K562 (cell line): ENCODE measurements at regions not wholly inside any gene's neighbourhood (a gene's known extent, or its start where the extent isn't known, plus 50 kb on each side); places are given as distances from the start of the nearest gene placed in this dataset.

Source experiments
- IFI16 ChIP-seq: fragments of 250-450 bp; sonication (Bioruptor Pico); IDR thresholded peaks from 2 replicates; pipeline ENCODE4 v2.1.2; 2022; ENCODE audit warnings: mild to moderate bottlenecking, inconsistent platforms
- MCM5 ChIP-seq: fragments of 450-650 bp; IDR thresholded peaks from 2 replicates; pipeline ENCODE4 v1.6.1; 2016; ENCODE audit warnings: low read depth
- MYNN ChIP-seq, 2 experiments: sonication (generic); formaldehyde crosslinking in 1 of 2; IDR thresholded peaks; 2 replicates each; pipeline versions ENCODE4 v1.5.0 to v1.6.1; 2016 to 2020; ENCODE audit warnings: antibody characterized with exemption in 1 of 2, missing genetic modification reagents in 1 of 2
- TCF7 ChIP-seq: sonication (generic); IDR thresholded peaks from 2 replicates; pipeline ENCODE4 v1.6.1; 2016; ENCODE audit warnings: antibody characterized with exemption, borderline replicate concordance
- ZBED1 ChIP-seq: IDR thresholded peaks from 2 replicates; pipeline ENCODE4 v1.6.1; 2014
- TF ChIP-seq, protein P1 (sequence below): sonication (generic); formaldehyde crosslinking; IDR thresholded peaks from 2 replicates; pipeline ENCODE4 v1.8.0; 2023; ENCODE audit warnings: missing genetic modification reagents, mild to moderate bottlenecking, borderline replicate concordance

DNA sequence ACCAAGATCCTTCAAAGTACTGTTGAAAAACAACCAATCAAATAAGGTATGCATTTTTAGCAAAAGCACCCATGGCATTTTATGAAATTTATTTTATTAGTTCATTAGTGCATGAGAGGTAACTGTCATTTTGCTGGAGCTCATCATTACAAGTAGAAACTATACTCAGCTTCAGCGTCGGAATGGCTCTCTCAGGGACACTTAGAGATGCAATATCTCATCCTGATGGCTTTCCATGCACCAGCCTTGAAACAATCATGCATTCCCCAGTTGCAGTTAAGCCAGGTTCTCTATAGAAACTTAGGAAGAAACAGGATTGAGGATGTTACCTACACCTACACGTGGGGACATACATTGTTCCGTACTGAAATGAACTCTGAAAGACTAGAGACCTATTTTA is 219.5 kb downstream of the GALR1 start (continued):
- TF ChIP-seq, protein P1, sequence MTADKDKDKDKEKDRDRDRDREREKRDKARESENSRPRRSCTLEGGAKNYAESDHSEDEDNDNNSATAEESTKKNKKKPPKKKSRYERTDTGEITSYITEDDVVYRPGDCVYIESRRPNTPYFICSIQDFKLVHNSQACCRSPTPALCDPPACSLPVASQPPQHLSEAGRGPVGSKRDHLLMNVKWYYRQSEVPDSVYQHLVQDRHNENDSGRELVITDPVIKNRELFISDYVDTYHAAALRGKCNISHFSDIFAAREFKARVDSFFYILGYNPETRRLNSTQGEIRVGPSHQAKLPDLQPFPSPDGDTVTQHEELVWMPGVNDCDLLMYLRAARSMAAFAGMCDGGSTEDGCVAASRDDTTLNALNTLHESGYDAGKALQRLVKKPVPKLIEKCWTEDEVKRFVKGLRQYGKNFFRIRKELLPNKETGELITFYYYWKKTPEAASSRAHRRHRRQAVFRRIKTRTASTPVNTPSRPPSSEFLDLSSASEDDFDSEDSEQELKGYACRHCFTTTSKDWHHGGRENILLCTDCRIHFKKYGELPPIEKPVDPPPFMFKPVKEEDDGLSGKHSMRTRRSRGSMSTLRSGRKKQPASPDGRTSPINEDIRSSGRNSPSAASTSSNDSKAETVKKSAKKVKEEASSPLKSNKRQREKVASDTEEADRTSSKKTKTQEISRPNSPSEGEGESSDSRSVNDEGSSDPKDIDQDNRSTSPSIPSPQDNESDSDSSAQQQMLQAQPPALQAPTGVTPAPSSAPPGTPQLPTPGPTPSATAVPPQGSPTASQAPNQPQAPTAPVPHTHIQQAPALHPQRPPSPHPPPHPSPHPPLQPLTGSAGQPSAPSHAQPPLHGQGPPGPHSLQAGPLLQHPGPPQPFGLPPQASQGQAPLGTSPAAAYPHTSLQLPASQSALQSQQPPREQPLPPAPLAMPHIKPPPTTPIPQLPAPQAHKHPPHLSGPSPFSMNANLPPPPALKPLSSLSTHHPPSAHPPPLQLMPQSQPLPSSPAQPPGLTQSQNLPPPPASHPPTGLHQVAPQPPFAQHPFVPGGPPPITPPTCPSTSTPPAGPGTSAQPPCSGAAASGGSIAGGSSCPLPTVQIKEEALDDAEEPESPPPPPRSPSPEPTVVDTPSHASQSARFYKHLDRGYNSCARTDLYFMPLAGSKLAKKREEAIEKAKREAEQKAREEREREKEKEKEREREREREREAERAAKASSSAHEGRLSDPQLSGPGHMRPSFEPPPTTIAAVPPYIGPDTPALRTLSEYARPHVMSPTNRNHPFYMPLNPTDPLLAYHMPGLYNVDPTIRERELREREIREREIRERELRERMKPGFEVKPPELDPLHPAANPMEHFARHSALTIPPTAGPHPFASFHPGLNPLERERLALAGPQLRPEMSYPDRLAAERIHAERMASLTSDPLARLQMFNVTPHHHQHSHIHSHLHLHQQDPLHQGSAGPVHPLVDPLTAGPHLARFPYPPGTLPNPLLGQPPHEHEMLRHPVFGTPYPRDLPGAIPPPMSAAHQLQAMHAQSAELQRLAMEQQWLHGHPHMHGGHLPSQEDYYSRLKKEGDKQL (CRISPR knock-in tag) = no peak
- TF ChIP-seq TCF7 (no peak), MYNN (IDR thresholded peaks at IDR 0.05) (no peak), MYNN (CRISPR knock-in tag; IDR thresholded peaks at IDR 0.05) (no peak), IFI16 (CRISPR knock-in tag) (no peak), ZBED1 (no peak), MCM5 (no peak)
- TF ChIP-seq, all 486 proteins: peak for 0
